Fibroblast of skin of scalp (primary cell): ENCODE measurements at regions not wholly inside any gene's neighbourhood (a gene's known extent, or its start where the extent isn't known, plus 50 kb on each side); places are given as distances from the start of the nearest gene placed in this dataset.
A peak's percentile ranks its signal among the peaks of the same experiment; 100 is the strongest.
"Not testable (repeated sequence)": the region's sequence is repeated elsewhere in the genome, so short reads cannot be mapped to it uniquely, and the experiment has no call there.

Experiments used
- DNase-seq: peaks from one replicate; pipeline ENCODE4 v3.0.0-alpha.2; 2013

GRCh38 chr9:7739595-7739994, 60.0 kb downstream of the DMAC1 start:
- DNase-seq = no peak

- no peak for DNase-seq
Measured at GRCh38 chr9:7735311-7735710, 64.3 kb downstream of the DMAC1 start.

- no peak for DNase-seq
Measured at GRCh38 chr9:7730164-7730445, 69.5 kb downstream of the DMAC1 start.

- DNase-seq = no peak
Measured at GRCh38 chr9:7729371-7730163, 70.0 kb downstream of the DMAC1 start.

GRCh38 chr9:7721291-7721690, 78.3 kb downstream of the DMAC1 start:
- no peak for DNase-seq

- not testable (repeated sequence) for DNase-seq
Measured at GRCh38 chr9:7713088-7713487, 86.5 kb downstream of the DMAC1 start.

- DNase-seq = no peak
Measured at GRCh38 chr9:7710686-7711085, 88.9 kb downstream of the DMAC1 start.

GRCh38 chr9:7707934-7708333, 91.6 kb downstream of the DMAC1 start:
- no peak for DNase-seq

GRCh38 chr9:7704543-7704942, 95.0 kb downstream of the DMAC1 start:
- no peak for DNase-seq

- DNase-seq = no peak
Measured at GRCh38 chr9:7691909-7692308, 107.7 kb downstream of the DMAC1 start.

GRCh38 chr9:7690014-7690413, 109.6 kb downstream of the DMAC1 start:
- DNase-seq = no peak

- DNase-seq = no peak
Measured at GRCh38 chr9:7688626-7689025, 111.0 kb downstream of the DMAC1 start.

- no peak for DNase-seq
Measured at GRCh38 chr9:7676609-7677156, 122.9 kb downstream of the DMAC1 start.

GRCh38 chr9:7671847-7672246, 127.7 kb downstream of the DMAC1 start:
- DNase-seq = no peak

GRCh38 chr9:7668541-7668940, 131.0 kb downstream of the DMAC1 start:
- DNase-seq = no peak

GRCh38 chr9:7665874-7666273, 133.7 kb downstream of the DMAC1 start:
- DNase-seq = no peak

- no peak for DNase-seq
Measured at GRCh38 chr9:7659766-7660165, 139.8 kb downstream of the DMAC1 start.

- DNase-seq = peak; percentile 1
Measured at GRCh38 chr9:7656636-7657035, 142.9 kb downstream of the DMAC1 start.

GRCh38 chr9:7653262-7653661, 146.3 kb downstream of the DMAC1 start:
- DNase-seq = no peak

- DNase-seq = peak; percentile 20
Measured at GRCh38 chr9:7640231-7640630, 159.3 kb downstream of the DMAC1 start.

- no peak for DNase-seq
Measured at GRCh38 chr9:7639471-7639870, 160.1 kb downstream of the DMAC1 start.

GRCh38 chr9:7636838-7637467, 162.6 kb downstream of the DMAC1 start:
- DNase-seq = no peak

GRCh38 chr9:7636309-7636708, 163.3 kb downstream of the DMAC1 start:
- no peak for DNase-seq

- not testable (repeated sequence) for DNase-seq
Measured at GRCh38 chr9:7626571-7627029, 173.0 kb downstream of the DMAC1 start.
